Left forelimb (tissue), 1 donor: ENCODE measurements at regions not wholly inside any gene's neighbourhood (a gene's known extent, or its start where the extent isn't known, plus 50 kb on each side); places are given as distances from the start of the nearest gene placed in this dataset.

ENCODE experiments used
- DNase-seq: peaks from one replicate; pipeline ENCODE4 v3.0.0-alpha.2; 2018; ENCODE audit warnings: low spot score

- no peak for DNase-seq
These were observed 340.2 kb downstream of the SEC23A start for GRCh38 chr14:38762845-38763244.

GRCh38 chr14:38762426-38762825 is 340.6 kb downstream of the SEC23A start:
- DNase-seq: no peak

- no peak for DNase-seq
These were observed 342.0 kb downstream of the SEC23A start for GRCh38 chr14:38761033-38761432.

GRCh38 chr14:38758661-38759060 is 344.4 kb downstream of the SEC23A start:
- no peak for DNase-seq

GRCh38 chr14:38755036-38755435 is 348.0 kb downstream of the SEC23A start:
- DNase-seq: no peak

- DNase-seq: no peak
These were observed 350.3 kb downstream of the SEC23A start for GRCh38 chr14:38752750-38753149.

GRCh38 chr14:38752341-38752740 is 350.7 kb downstream of the SEC23A start:
- DNase-seq: no peak

GRCh38 chr14:38751459-38751858 is 351.6 kb downstream of the SEC23A start:
- no peak for DNase-seq

GRCh38 chr14:38749936-38750335 is 353.1 kb downstream of the SEC23A start:
- no peak for DNase-seq

GRCh38 chr14:38745861-38746260 is 357.2 kb downstream of the SEC23A start:
- DNase-seq: no peak

- DNase-seq: no peak
These were observed 359.0 kb downstream of the SEC23A start for GRCh38 chr14:38743966-38744584.

- no peak for DNase-seq
These were observed 365.2 kb downstream of the SEC23A start for GRCh38 chr14:38737686-38738407.

- DNase-seq: no peak
These were observed 368.0 kb downstream of the SEC23A start for GRCh38 chr14:38735005-38735404.

GRCh38 chr14:38731962-38732361 is 371.1 kb downstream of the SEC23A start:
- no peak for DNase-seq

GRCh38 chr14:38730420-38730819 is 372.6 kb downstream of the SEC23A start:
- DNase-seq: no peak

GRCh38 chr14:38727731-38728130 is 375.3 kb downstream of the SEC23A start:
- DNase-seq: no peak

GRCh38 chr14:38724621-38725020 is 378.4 kb downstream of the SEC23A start:
- no peak for DNase-seq

- no peak for DNase-seq
These were observed 379.1 kb downstream of the SEC23A start for GRCh38 chr14:38723959-38724358.

- no peak for DNase-seq
These were observed 379.8 kb downstream of the SEC23A start for GRCh38 chr14:38723277-38723676.

- DNase-seq: no peak
These were observed 381.1 kb downstream of the SEC23A start for GRCh38 chr14:38721822-38722431.

- DNase-seq: no peak
These were observed 384.5 kb downstream of the SEC23A start for GRCh38 chr14:38718519-38718918.

- no peak for DNase-seq
These were observed 386.1 kb downstream of the SEC23A start for GRCh38 chr14:38716926-38717325.

- DNase-seq: no peak
These were observed 392.2 kb downstream of the SEC23A start for GRCh38 chr14:38710881-38711280.
